HEK293T (cell line): ENCODE measurements at regions not wholly inside any gene's neighbourhood (a gene's known extent, or its start where the extent isn't known, plus 50 kb on each side); places are given as distances from the start of the nearest gene placed in this dataset.

ENCODE experiments used
- CTBP1 ChIP-seq: fragments of 450-650 bp; IDR thresholded peaks from 2 replicates; pipeline ENCODE4 v1.6.1; 2016; ENCODE audit warnings: borderline replicate concordance
- ELF4 ChIP-seq: fragments of 450-650 bp; IDR thresholded peaks from 2 replicates; pipeline ENCODE4 v1.6.1; 2017; ENCODE audit warnings: antibody characterized with exemption
- FOXM1 ChIP-seq: fragments of 450-650 bp; IDR thresholded peaks from 2 replicates; pipeline ENCODE4 v1.6.1; 2017; ENCODE audit warnings: mild to moderate bottlenecking, borderline replicate concordance
- L3MBTL2 ChIP-seq: fragments of 450-650 bp; conservative IDR thresholded peaks from 2 replicates; pipeline ENCODE4 v1.6.1; 2016; ENCODE audit warnings: mild to moderate bottlenecking
- LEF1 ChIP-seq: fragments of 450-650 bp; IDR thresholded peaks from 2 replicates; pipeline ENCODE4 v1.6.1; 2017; ENCODE audit warnings: mild to moderate bottlenecking, borderline replicate concordance
- NFRKB ChIP-seq: fragments of 450-650 bp; IDR thresholded peaks from 2 replicates; pipeline ENCODE4 v1.6.1; 2016; ENCODE audit warnings: mild to moderate bottlenecking, moderate library complexity
- SP1 ChIP-seq: fragments of 450-650 bp; IDR thresholded peaks from 2 replicates; pipeline ENCODE4 v1.6.1; 2017
- TARDBP ChIP-seq: fragments of 450-650 bp; IDR thresholded peaks from 2 replicates; pipeline ENCODE4 v1.6.1; 2016
- ZNF384 ChIP-seq: fragments of 450-650 bp; IDR thresholded peaks from 2 replicates; pipeline ENCODE4 v1.6.1; 2016

DNA sequence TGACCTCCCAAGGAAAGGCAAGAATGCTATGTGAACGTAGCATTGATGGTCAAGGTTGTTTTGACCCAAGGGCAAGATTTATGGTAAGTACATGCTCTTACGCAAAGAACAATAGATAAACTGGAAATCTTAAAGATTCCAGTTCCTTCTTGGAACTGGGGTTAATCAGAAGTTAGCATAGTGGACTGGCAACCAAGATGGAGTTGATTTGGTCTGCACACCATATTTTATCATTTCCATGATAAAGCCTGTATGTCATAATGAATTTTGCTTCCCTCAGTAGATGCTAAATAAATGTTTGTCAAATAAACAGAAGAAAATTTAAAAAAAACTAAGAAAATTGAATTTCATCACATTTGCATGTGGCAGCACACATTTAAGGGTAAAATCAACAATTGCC lies 242.4 kb upstream of the MEF2C start:
- TF ChIP-seq NFRKB: no peak
- TF ChIP-seq L3MBTL2: no peak
- TF ChIP-seq LEF1: no peak
- no peak for TF ChIP-seq FOXM1
- TF ChIP-seq ELF4: no peak
- TF ChIP-seq TARDBP: no peak
- TF ChIP-seq SP1: no peak
- TF ChIP-seq CTBP1: no peak
- TF ChIP-seq ZNF384: no peak
